HepG2 (cell line): ENCODE measurements at regions not wholly inside any gene's neighbourhood (a gene's known extent, or its start where the extent isn't known, plus 50 kb on each side); places are given as distances from the start of the nearest gene placed in this dataset.

Experiments
- GLI4 ChIP-seq: sonication (generic); formaldehyde crosslinking; IDR thresholded peaks from 2 replicates; pipeline ENCODE4 v1.5.1; 2020; ENCODE audit warnings: missing genetic modification reagents, mild to moderate bottlenecking, moderate library complexity, borderline replicate concordance
- KMT2A ChIP-seq: sonication (generic); formaldehyde crosslinking; IDR thresholded peaks from 2 replicates; pipeline ENCODE4 v1.4.0; 2020; ENCODE audit warnings: missing genetic modification reagents
- SIN3A ChIP-seq: IDR thresholded peaks from 2 replicates; pipeline ENCODE4 v1.6.1; 2011; ENCODE audit warnings: low read depth, mild to moderate bottlenecking, control low read depth, low read length, borderline replicate concordance
- ZNF639 ChIP-seq: conservative IDR thresholded peaks from 2 replicates; pipeline ENCODE4 v1.6.1; 2018; ENCODE audit warnings: missing genetic modification reagents

GRCh38 chr7:46547044-46547443 is 626.0 kb upstream of the IGFBP3 start:
- no peak for TF ChIP-seq KMT2A (CRISPR knock-in tag)
- no peak for TF ChIP-seq ZNF639 (CRISPR knock-in tag)
- TF ChIP-seq SIN3A: no peak
- TF ChIP-seq GLI4 (CRISPR knock-in tag): no peak
